K562 (cell line): ENCODE measurements at regions not wholly inside any gene's neighbourhood (a gene's known extent, or its start where the extent isn't known, plus 50 kb on each side); places are given as distances from the start of the nearest gene placed in this dataset.

Source experiments
- ATAC-seq: fragments of 200-7000 bp; cut with Tn5 transposase; 3 replicates; pipeline ENCODE4 v1.9.1; 2020; ENCODE audit warnings: moderate library complexity
- BruUV-seq: library from RNA; stranded (reverse); fragments of 400-500 nt; replicated peaks from 2 replicates; lab custom pipeline; 2021; lab: Mats Ljungman, UMichigan
- CTCF ChIA-PET: fragments of 300-600 bp; formaldehyde crosslinking; extraction: SDS; loops from one replicate; lab custom pipeline; 2021; ENCODE audit warnings: low intra/inter-chr PET ratio; lab: Yijun Ruan, JAX
- POLR2A ChIA-PET: fragments of 300-600, 350-650 bp; sonication (Branson Sonifier 250); formaldehyde crosslinking; extraction: SDS; loops from one replicate; lab custom pipeline; 2021; ENCODE audit warnings: antibody characterized with exemption, inconsistent platforms; lab: Yijun Ruan, JAX
- DNase-seq, 4 experiments: peaks; one replicate each; pipeline versions ENCODE4 v3.0.0 to v3.0.0-alpha.2; 2011 to 2018; ENCODE audit warnings: low spot score in 3 of 4, mixed read lengths in 3 of 4; ENCODE audit errors: extremely low read depth in 1 of 4
- FAIRE-seq: peaks from 2 replicates; lab custom pipeline; 2011; peaks lifted over from hg19 to GRCh38; lab: Jason Lieb, UNC
- H2AFZ ChIP-seq: 2 replicates; pipeline ENCODE4 v1.6.0; 2011; ENCODE audit warnings: low read depth, low read length, control low read depth, inconsistent platforms
- H3K27ac ChIP-seq: fragments of 200-600 bp; 3 replicates; pipeline ENCODE4 v1.8.0; 2011; ENCODE audit warnings: low read depth, mild to moderate bottlenecking, control low read depth, inconsistent platforms, low read length, moderate library complexity, mixed read lengths; ENCODE audit errors: extremely low read depth
- H3K27me3 ChIP-seq, 2 experiments: fragments of 300-600 bp in 1 of 2; 2 replicates in 1 of 2; 3 replicates in 1 of 2; pipeline versions ENCODE4 v1.6.0 to v1.8.0; 2011; ENCODE audit warnings: inconsistent platforms in 2 of 2, low read length in 2 of 2, mild to moderate bottlenecking in 1 of 2, mixed read lengths in 1 of 2, moderate library complexity in 1 of 2; ENCODE audit not compliant: control insufficient read depth in 2 of 2, insufficient read depth in 2 of 2
- H3K36me3 ChIP-seq: fragments of 300-600 bp; 3 replicates; pipeline ENCODE4 v1.8.0; 2011; ENCODE audit warnings: mild to moderate bottlenecking, low read length, inconsistent platforms; ENCODE audit not compliant: control insufficient read depth, insufficient read depth
- H3K4me1 ChIP-seq, 2 experiments: fragments of 200-600 bp in 1 of 2; replicated peaks in 1 of 2; 2 replicates in 1 of 2; 3 replicates in 1 of 2; pipeline versions ENCODE4 v1.5.1 to v1.8.0; 2011; ENCODE audit warnings: inconsistent platforms in 2 of 2, low read length in 2 of 2, mild to moderate bottlenecking in 1 of 2, mixed read lengths in 1 of 2, moderate library complexity in 1 of 2; ENCODE audit not compliant: control insufficient read depth in 2 of 2, insufficient read depth in 2 of 2
- H3K4me2 ChIP-seq: 2 replicates; pipeline ENCODE4 v1.6.1; 2011; ENCODE audit warnings: low read length, control low read depth, inconsistent platforms, mixed read lengths; ENCODE audit not compliant: insufficient read depth
- H3K4me3 ChIP-seq: fragments of 200-600 bp; sonication (generic), shearing (Covaris generic); 2 replicates; pipeline ENCODE4 v1.5.1; 2016; ENCODE audit warnings: control low read depth, inconsistent platforms
- H3K79me2 ChIP-seq: fragments of 200-600 bp; 3 replicates; pipeline ENCODE4 v1.8.0; 2011; ENCODE audit warnings: low read length, inconsistent platforms; ENCODE audit not compliant: control insufficient read depth, insufficient read depth
- H3K9ac ChIP-seq, 2 experiments: 2 replicates each; pipeline versions ENCODE4 v1.6.0 to v1.6.1; 2011; ENCODE audit warnings: low read depth in 2 of 2, low read length in 2 of 2, control low read depth in 1 of 2, inconsistent platforms in 1 of 2, mild to moderate bottlenecking in 1 of 2, mixed read lengths in 1 of 2; ENCODE audit not compliant: insufficient read depth in 1 of 2
- H3K9me1 ChIP-seq: one replicate; pipeline ENCODE4 v1.6.0; 2011; ENCODE audit warnings: inconsistent platforms, mild to moderate bottlenecking, low read length, moderate library complexity; ENCODE audit not compliant: control insufficient read depth, insufficient read depth
- H3K9me3 ChIP-seq: replicated peaks from 2 replicates; pipeline ENCODE4 v1.5.1; 2011; ENCODE audit warnings: low read depth, low read length, inconsistent platforms; ENCODE audit not compliant: control insufficient read depth, insufficient read depth
- H4K20me1 ChIP-seq: replicated peaks from 2 replicates; pipeline ENCODE4 v1.6.1; 2011; ENCODE audit warnings: low read length, inconsistent platforms, mixed read lengths; ENCODE audit not compliant: control insufficient read depth, insufficient read depth
- ARID4B ChIP-seq: sonication (generic); formaldehyde crosslinking; IDR thresholded peaks from 2 replicates; pipeline ENCODE4 v1.8.0; 2022; ENCODE audit warnings: mild to moderate bottlenecking, missing genetic modification reagents
- CBX8 ChIP-seq: fragments of 200-600 bp; sonication (generic); IDR thresholded peaks from 2 replicates; pipeline ENCODE4 v1.6.1; 2012; ENCODE audit warnings: borderline replicate concordance, mixed run types, low read depth, mild to moderate bottlenecking, moderate library complexity, mixed read lengths, low read length, control low read depth, inconsistent platforms; ENCODE audit not compliant: poor library complexity, severe bottlenecking; ENCODE audit errors: extremely low read depth
- CXXC5 ChIP-seq: fragments of 250-450 bp; sonication (Bioruptor Pico); IDR thresholded peaks from 2 replicates; pipeline ENCODE4 v1.8.0; 2022; ENCODE audit warnings: inconsistent platforms, mild to moderate bottlenecking, moderate library complexity
- ETS2 ChIP-seq: IDR thresholded peaks from 2 replicates; pipeline ENCODE4 v1.6.1; 2016; ENCODE audit warnings: borderline replicate concordance, missing genetic modification characterization, mild to moderate bottlenecking, moderate library complexity, missing compliant biosample characterization; ENCODE audit not compliant: poor library complexity, severe bottlenecking
- ETV6 ChIP-seq, 3 experiments: fragments of 150-350 bp in 1 of 3; sonication (generic) in 1 of 3; formaldehyde crosslinking in 1 of 3; IDR thresholded peaks; 2 replicates each; pipeline versions ENCODE4 v1.6.1 to v1.8.0; 2014 to 2022; ENCODE audit warnings: borderline replicate concordance in 2 of 3, low read depth in 2 of 3, antibody characterized with exemption in 1 of 3, low read length in 1 of 3, mild to moderate bottlenecking in 1 of 3, missing genetic modification reagents in 1 of 3
- FOSL1 ChIP-seq: fragments of 200-800 bp; sonication (Bioruptor generic); conservative IDR thresholded peaks from 2 replicates; pipeline ENCODE4 v1.6.1; 2016; ENCODE audit warnings: missing genetic modification characterization, missing compliant biosample characterization
- JUN ChIP-seq, 2 experiments: sonication (generic) in 1 of 2; formaldehyde crosslinking in 1 of 2; IDR thresholded peaks; 2 replicates each; pipeline versions ENCODE4 v1.6.1 to v1.8.0; 2012 to 2022; ENCODE audit warnings: borderline replicate concordance in 2 of 2, mild to moderate bottlenecking in 2 of 2, improper control_type of control experiment in 1 of 2, low read depth in 1 of 2, low read length in 1 of 2, missing genetic modification reagents in 1 of 2
- MXI1 ChIP-seq: IDR thresholded peaks from 2 replicates; pipeline ENCODE4 v1.6.1; 2011; ENCODE audit warnings: low read depth, mild to moderate bottlenecking, improper control_type of control experiment, low read length
- POU5F1 ChIP-seq: fragments of 150-350 bp; IDR thresholded peaks from 2 replicates; pipeline ENCODE4 v1.6.1; 2014; ENCODE audit warnings: borderline replicate concordance, low read length, low read depth, mild to moderate bottlenecking; ENCODE audit not compliant: partially characterized antibody
- ZNF280A ChIP-seq: fragments of 450-650 bp; IDR thresholded peaks from 2 replicates; pipeline ENCODE4 v1.6.1; 2018; ENCODE audit warnings: mild to moderate bottlenecking, low read depth; ENCODE audit not compliant: partially characterized antibody
- ZNF384 ChIP-seq: IDR thresholded peaks from 2 replicates; pipeline ENCODE4 v1.6.1; 2012; ENCODE audit warnings: low read depth, low read length, improper control_type of control experiment
- ZNF589 ChIP-seq: fragments of 200-800 bp; sonication (Bioruptor generic); IDR thresholded peaks from 2 replicates; pipeline ENCODE4 v1.6.1; 2016; ENCODE audit warnings: low read depth, missing genetic modification characterization, missing compliant biosample characterization
- ZSCAN29 ChIP-seq: fragments of 450-650 bp; IDR thresholded peaks from 2 replicates; pipeline ENCODE4 v1.6.1; 2017
- in situ Hi-C: fragments of 300-500 bp; cut with MboI; formaldehyde crosslinking; loops from 4 replicates; pipeline ENCODE4 v1.15.0; 2018; ENCODE audit warnings: inconsistent platforms, mixed read lengths
- intact Hi-C: fragments of 100-400 bp; cut with micrococcal nuclease; formaldehyde crosslinking; loops from 2 replicates; pipeline ENCODE4 v1.14.2; 2022
- TF ChIP-seq, protein P1 (sequence below): fragments of 450-650 bp; formaldehyde crosslinking; IDR thresholded peaks from 2 replicates; pipeline ENCODE4 v1.4.0; 2020; ENCODE audit warnings: mild to moderate bottlenecking, moderate library complexity

DNA sequence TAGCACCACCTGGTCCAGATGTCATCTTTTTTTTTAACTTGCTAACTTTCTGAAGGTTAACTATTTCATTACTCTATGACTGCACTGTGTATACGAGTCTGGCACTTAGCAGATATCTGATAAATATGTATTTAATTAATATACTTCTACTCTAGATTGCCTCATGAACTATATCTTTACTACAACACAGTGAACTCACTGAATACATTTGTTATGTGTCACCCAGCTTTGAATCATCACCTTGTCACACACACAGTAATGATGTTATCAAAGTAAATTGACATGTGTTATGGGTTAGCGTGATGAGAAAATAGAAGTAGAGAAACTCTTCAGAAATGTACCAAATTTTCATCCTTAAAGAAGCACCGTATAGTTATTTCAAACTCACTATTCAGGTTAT, 419.3 kb upstream of the ADGRL3 start (continued):
- TF ChIP-seq, protein P1, sequence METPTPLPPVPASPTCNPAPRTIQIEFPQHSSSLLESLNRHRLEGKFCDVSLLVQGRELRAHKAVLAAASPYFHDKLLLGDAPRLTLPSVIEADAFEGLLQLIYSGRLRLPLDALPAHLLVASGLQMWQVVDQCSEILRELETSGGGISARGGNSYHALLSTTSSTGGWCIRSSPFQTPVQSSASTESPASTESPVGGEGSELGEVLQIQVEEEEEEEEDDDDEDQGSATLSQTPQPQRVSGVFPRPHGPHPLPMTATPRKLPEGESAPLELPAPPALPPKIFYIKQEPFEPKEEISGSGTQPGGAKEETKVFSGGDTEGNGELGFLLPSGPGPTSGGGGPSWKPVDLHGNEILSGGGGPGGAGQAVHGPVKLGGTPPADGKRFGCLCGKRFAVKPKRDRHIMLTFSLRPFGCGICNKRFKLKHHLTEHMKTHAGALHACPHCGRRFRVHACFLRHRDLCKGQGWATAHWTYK (CRISPR knock-in tag), result no peak
- TF ChIP-seq JUN (IDR thresholded peaks at IDR 0.05; ENCODE audit: borderline replicate concordance, low read depth, low read length) (no peak), JUN (CRISPR knock-in tag; IDR thresholded peaks at IDR 0.05; ENCODE audit: borderline replicate concordance) (no peak), ZNF589 (no peak), FOSL1 (tag) (no peak), MXI1 (no peak), CXXC5 (CRISPR knock-in tag) (no peak), ZNF280A (no peak), ZNF384 (no peak), ZSCAN29 (no peak)

DNA sequence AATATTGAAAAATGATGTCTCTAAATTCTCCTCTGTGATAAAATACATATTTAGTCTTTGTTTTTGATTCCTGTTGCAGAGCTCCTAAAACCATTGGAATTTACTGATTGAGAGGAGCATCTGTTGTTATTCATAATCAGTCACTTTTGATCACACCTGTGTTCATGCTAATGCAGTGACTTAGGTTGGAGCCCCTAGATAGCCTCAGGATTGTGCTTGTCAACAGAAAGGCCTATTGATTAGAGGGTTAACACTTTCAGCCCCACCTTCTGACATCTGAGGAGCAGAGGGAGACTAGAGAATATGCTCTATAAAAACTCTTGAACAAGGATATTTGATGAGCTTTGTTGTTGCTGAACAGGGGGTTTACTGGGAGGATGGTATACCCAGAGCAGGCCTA, 409.5 kb upstream of the ADGRL3 start:
- Histone ChIP-seq H3K4me2 (no peak overlapping the region), H3K27ac (no peak overlapping the region), H3K9me1 (no peaks in the 10 kb centered on the region), H3K9me3 (no peaks in the 10 kb centered on the region), H3K27me3 (no peaks in the 10 kb centered on the region), H3K79me2 (no peaks in the 10 kb centered on the region), H4K20me1 (no peaks in the 10 kb centered on the region), H2AFZ (no peak overlapping the region), H3K4me3 (no peak overlapping the region), H3K36me3 (no peaks in the 10 kb centered on the region), H3K4me1 (no peaks in the 10 kb centered on the region), H3K9ac (no peak overlapping the region)
- intact Hi-C loops, result no loop called here
- ATAC-seq (no peak), FAIRE-seq (no peak), DNase-seq (no peak)
- BruUV-seq, result no TSS peak
- CTCF ChIA-PET, result no interaction called here
- in situ Hi-C loops, result no loop called here
- POLR2A ChIA-PET, result no interaction called here
- TF ChIP-seq ETV6 (IDR thresholded peaks at IDR 0.05; ENCODE audit: borderline replicate concordance in 1 of 2, low read depth in 2 of 2, low read length in 1 of 2) (no peak), ETV6 (CRISPR knock-in tag; IDR thresholded peaks at IDR 0.05; ENCODE audit: borderline replicate concordance) (no peak), ARID4B (CRISPR knock-in tag) (no peak), CBX8 (no peak), POU5F1 (no peak), ETS2 (tag) (no peak)
